DMS 273 treated with DMSO at 0.1 percent for 48 hours (cell line): ENCODE measurements at regions not wholly inside any gene's neighbourhood (a gene's known extent, or its start where the extent isn't known, plus 50 kb on each side); places are given as distances from the start of the nearest gene placed in this dataset.
"Not testable (repeated sequence)": the region's sequence is repeated elsewhere in the genome, so short reads cannot be mapped to it uniquely, and the experiment has no call there.

ENCODE experiments used
- DNase-seq: peaks from one replicate; lab custom pipeline; 2025; lab: John Stamatoyannopoulos, UW

DNA sequence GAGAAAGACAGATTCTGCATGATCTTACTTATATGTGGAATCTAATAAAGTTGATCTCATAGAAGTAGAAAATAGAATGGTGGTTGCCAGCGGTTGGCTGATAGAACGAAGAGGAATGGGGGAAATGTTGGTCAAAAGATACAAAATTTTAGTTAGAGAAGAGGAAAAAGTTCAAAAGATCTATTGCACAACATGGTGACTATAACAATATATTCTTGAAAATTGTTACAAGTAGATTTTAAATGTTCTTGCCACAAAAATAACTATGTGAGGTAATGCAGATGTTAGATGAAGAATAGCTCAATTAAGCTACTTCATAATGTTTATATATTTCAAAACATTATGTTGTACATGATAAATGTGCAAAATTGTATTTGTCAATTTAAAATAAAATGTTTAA lies 112.3 kb upstream of the SMIM30 start:
- DNase-seq = no peak

DNA sequence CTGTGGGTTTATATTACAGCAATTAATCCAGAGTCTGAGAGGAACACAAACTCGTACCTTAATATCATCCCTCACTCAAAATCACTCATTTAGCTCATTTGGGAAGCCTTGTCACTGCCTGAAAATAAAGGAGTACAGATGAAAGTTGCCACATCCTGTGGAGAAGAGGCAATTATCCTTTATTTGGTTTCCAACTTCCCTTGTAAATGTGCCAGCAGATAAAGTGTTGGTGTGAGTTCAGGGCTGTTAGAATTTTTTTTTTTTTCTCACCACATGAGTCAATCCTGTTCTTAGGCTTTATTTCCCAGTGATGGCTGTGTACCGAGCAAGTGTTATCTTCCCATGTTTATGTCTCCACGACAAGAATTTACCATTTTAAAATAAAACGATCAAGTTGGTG lies 99.0 kb upstream of the SMIM30 start:
- DNase-seq = no peak

DNA sequence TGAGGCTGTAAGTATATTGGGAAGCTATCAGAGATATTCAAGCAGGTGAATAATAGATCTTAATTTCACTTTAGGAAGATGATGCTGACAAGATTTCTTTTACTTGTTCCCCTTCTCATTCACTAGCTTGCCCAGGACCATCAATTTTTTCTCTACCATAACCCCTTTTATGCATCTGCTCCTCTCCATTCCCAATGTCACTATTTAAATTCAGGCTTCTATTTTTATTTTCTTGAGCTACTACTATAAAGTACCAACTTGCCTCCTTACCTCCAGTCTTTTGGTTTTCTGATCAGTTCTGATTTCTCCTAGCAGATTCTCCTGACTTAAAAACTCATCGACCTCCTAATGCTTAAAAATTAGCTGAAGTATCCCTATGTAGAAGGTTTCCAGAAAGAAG lies 97.7 kb upstream of the SMIM30 start:
- DNase-seq = no peak

DNA sequence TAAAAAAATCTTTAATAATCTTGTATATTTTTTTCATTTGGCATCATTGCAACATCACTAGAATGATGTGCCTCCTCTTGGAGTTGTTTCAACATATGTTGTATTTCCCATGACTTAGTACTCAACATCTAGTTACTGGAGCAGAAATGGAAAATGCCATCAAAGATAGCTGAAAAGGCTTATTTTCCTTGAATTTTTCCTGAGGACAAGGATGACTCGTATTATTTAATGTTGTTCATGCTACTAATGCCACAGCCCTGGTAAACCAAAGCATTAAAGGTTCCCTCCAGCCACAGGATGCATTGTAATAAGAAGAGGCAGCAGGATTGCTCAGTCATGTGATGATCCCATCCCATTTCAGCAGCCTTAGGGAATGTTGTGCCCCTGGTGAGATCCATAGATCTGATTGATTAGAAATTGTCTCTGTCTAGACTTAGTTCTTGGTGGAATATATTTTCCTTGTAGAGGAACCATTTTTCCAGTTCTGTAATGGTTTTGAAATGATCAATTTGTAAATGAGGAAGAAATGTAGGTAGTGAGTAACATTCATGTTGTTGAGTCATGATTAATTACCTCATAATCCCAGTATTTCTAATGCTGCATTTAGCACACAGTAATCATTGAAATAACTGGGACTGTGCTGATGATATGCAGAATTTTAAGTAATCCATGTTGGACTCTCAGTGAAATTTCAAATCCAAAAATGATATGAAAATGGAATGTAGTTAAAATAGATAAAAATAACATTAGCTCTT lies 91.3 kb upstream of the SMIM30 start:
- DNase-seq = no peak

DNA sequence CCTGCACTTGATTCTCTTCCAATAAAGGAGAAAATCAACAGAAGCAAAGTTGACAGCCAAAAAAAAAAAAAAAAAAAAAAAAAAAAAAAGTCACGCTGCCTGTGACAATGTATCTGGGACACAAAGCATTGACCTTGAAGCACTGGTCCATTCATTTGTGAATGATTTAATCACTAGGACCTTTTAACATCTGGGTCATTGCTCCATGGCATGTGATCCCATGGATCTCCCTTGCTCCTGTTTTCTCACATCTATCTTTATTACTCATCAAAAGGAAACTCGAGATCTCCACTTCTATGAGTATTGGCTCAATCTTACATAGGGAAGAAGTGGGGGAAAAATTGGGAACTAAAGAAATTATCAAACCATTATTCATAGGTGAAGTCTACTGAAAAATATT lies 89.6 kb upstream of the SMIM30 start:
- no peak for DNase-seq

DNA sequence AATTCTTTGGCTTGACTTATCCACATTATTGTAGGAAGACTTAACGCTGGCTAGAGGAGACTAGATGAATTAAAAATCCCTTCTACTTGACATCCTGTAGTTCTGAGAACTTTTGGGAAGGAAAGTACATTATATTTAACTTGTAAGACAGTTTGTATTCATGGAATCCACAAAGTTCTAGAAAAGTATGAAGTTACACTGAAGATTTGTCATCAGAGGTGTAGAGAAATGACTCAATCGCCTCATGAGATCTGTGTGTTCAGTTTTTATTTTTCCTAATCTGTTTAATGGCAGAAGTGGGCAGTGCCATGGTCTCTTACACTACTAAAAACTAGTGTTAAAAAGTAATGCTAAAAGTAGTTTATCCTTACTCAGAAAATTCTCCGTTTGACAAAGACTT lies 89.1 kb upstream of the SMIM30 start:
- DNase-seq = no peak

DNA sequence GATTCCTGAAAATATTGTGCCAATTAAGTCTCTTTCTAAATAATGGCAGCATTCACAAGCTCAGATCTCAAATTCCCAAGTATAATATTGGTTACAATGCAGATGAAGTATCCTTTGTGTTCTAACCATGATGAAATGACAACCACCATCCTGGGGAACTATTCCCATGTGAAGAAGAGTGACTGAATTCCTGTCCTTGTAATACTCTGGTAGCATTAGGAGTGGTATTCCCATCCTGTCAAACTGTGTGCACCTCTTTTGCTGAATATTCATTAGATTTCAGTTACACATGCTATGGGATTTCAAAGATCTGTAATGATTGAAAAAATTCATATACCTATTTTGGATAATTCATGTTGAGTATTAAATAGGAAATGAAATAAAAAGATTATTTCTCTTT lies 86.1 kb upstream of the SMIM30 start:
- no peak for DNase-seq

DNA sequence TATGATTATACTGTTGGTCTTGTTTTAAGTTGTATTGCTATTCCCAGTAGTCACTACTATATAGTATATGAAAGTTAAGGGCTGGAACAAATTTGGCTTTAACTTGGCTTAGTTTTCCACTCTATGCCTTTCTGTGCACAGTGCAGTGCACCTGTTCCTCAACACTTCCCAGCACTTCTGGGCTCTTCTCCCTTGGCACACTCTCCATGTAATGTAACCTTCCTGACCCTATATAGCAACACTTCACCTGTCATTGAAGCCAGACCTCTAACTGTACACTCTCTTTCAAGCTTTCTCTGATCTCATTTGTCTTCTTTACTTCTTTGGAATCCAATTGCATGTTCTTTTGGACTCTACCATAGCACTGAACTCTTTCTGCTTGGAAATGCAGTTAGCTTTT lies 83.9 kb upstream of the SMIM30 start:
- no peak for DNase-seq

DNA sequence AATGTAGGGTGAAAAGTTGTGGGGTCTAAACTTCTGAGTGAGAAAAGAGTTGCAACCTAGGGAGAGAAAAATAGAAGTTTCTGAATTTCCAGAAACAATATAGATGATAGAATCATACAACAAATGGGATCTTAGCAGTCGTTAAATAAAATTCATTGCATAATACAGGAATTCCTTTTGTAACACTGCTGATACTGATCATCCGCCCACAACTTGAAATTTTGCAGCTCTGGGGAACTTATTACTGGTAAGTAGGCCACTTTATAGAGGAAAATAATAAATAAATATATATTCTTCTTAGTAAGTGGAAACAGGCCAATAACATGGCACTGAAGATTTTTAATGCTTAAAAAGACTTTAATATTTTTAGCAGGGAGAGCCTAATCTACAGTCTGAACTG lies 81.9 kb upstream of the SMIM30 start:
- no peak for DNase-seq

DNA sequence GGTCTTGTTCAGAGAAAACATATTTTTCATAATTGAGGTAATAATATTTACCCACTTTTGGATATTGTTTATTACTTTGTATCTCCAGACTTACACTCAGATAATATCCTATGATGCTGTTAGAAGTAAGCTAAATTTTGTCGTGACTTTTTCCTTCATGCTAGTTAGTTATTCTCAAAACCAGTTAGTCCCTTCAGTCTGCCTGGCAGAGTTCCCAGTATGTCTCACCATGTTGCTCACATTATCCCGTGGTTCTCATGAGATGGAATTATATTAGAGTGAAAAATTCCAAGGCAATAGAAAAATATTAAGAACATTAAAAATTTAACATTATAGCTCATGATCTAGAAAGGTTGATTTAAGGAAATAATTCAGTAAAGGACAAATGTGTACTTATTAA lies 81.5 kb upstream of the SMIM30 start:
- DNase-seq = no peak

DNA sequence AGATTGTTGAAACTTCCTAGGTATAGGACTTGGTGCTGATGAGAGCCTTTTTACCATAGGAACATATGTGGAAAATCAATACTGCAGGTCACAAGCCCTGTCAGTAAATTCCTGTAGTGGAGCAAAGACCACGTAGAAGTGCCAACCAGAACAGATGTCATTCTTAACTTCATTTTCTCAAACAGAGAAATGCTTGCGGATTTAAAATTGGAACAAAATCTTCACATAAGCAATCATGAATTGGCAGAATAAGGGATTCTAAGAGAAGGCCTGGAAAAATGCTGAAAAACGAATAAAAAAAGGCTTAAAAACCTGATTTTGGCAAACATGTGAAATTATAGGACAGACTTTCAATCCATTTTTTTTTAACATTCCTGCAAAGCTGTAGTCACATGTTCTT lies 80.8 kb upstream of the SMIM30 start:
- no peak for DNase-seq

DNA sequence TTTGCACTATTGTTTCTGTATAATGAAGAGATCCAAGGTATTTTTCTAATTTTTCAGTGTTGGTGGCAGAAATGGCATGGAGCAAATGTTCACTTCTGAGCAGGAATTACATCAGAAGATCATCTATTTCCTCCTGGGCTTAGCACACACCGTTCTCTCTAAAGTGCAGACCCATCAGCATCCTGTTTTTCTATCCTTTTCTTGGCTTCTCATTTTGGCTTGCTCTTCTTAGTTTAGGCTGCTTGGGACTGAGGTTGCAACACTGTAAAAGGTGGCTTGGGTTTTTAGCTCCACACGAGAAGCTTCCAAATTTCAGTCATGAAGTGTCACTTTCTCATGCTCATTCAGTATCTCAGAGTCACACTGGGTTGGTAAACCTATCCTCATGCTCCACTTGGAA lies 79.9 kb upstream of the SMIM30 start:
- DNase-seq = no peak

DNA sequence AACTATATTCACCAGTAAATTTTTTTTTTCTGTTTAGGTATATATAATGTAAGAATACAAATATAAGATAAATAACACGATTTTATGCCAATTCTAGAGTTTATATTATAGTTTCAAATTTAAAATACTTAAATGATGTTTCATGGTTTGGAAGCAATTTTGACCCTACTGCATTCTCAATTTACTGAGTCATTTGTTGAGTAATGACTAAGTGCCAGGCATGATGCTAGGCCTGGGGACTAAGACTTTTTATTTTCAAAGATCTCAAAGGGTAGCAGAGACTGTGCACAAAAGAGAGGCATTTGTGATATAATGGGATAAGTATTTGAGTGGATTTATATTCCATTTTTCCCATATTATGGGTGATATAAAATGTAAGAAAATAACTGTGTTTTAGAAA lies 78.9 kb upstream of the SMIM30 start:
- no peak for DNase-seq

DNA sequence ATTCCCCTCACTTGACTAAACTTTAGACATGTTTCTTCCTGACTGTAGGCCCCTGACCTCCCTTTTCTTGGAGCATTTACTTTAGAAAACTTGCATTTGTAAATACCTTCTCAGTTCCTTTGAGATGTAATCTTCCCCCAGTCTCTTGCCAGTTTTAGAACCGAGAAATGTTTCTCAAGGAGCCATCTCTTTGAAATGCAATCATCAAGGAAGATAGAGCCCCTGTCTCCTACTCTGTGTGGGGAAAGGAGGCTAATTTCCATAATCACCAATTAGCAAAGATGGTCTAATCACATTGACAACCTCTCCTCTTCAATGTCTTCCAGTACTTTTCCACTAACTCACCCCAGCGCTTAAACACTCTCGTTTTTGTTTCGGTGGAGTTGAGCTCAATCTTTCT lies 70.0 kb upstream of the SMIM30 start:
- DNase-seq = no peak

DNA sequence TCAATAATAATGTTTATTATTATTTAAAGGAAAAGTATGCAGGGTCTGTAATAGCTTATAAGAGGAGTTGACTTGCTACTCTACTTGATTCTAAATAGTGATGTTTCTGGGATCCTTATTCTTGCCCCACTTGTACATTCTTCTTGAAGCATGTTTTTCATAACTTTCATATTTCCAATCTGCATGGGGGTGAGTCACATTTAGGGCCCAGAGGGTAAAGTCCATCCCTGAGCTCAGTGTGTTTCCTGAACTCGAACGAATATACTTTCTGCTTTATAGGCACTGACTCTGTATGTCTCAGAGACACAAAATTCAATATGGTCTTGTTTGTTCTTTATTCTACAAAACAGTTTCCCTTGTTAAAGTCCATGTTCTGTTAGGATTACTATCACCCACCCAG lies 61.0 kb upstream of the SMIM30 start:
- no peak for DNase-seq

DNA sequence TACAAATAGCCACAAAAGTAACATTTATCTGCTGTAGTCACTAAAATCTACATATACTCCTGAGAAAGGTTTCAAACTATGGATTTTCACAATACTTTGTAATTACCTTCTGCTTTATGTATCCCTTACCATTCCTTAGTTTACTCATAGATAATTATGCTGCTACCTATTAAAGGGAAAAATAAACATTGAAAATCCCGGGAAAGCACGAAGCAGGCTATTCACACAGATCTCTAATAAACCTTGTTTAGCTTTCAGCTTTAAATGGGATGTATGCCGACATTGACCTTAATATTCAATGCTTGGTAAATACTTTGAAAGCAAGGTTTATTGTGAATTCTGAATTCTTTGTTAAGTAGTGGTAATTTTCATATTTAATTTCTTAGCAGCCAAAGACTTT lies 58.5 kb upstream of the SMIM30 start:
- DNase-seq = no peak

DNA sequence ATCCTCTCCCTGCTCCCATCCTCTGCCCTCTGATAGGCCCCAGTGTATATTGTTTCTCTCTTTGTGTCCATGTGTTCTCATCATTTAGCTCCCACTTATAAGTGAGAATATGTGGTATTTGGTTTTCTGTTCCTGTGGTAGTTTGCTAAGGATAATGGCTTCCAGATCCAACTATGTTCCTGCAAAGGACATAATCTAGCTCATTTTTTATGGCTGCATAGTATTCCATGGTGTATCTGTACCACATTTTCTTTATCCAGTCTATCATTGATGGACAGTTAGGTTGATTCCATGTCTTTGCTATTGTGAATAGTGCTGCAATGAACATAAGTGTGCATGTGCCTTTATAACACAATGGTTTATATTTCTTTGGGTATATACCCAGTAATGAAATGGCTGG lies 57.8 kb upstream of the SMIM30 start:
- DNase-seq = not testable (repeated sequence)

DNA sequence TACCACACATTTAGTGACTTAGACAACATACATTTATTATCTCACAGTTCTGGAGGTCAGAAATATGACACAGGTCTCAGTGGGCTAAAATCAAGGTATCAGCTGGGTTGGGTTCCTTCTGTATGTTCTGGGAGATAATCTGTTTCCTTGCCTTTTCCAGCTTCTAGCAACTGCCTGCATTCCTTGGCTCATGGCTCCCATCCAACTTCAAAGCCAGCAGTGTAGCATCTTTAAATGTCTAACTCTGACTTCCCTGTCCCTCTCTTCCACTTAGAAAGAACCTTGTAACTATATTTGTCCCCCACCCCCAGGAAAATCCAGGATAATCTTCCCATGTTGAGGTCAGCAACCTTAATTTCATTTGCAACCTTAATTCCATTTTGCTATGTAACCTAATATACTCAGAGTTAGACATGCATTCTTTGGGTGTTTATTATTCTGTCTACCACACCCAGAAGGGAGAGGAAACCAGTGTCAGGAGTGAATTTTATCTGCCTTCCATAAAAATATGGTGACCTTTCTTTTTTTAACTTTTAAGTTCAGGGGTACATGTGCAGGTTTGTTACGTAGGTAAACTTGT lies 57.3 kb upstream of the SMIM30 start:
- no peak for DNase-seq

DNA sequence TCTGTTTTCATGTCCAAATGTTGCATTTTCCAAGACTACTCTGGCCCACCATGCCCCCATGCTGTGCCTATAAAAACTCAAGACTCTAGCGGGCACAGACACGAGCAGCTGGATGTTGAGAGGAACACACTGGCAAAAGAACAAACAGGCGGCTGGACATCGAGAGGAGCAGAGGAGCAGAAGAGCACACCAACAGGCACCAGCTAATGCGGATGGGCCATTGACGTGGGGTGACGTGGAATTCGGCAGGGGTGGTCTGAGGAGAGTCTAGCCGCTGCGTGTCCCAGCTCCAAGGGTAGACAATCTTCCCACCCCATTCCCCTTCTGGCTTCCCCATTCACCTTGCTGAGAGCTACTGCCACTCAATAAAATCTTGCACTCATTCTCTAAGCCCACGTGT lies 54.4 kb upstream of the SMIM30 start:
- DNase-seq = no peak

DNA sequence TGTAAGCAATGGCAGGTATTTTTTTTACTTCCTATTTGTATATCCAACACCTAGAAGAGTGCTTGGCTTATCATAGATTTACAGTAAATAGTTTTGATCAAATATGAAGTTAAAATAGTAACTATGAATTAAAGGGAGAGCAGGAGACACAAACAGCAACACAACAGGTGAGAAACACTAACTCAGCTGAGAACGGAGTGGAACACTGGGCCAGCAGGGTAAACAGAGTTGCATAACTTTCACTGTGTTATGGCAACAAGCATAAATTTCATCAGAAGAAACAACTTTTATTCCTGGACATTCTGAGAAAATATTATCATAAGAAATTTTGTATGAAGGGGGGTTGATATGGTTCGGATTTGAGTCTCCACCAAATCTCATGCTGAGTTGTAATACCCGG lies 52.2 kb upstream of the SMIM30 start:
- no peak for DNase-seq
